DMS153 (cell line): ENCODE measurements at regions not wholly inside any gene's neighbourhood (a gene's known extent, or its start where the extent isn't known, plus 50 kb on each side); places are given as distances from the start of the nearest gene placed in this dataset.
"Not testable (repeated sequence)": the region's sequence is repeated elsewhere in the genome, so short reads cannot be mapped to it uniquely, and the experiment has no call there.

ENCODE experiments used
- DNase-seq: peaks from one replicate; lab custom pipeline; 2025; lab: John Stamatoyannopoulos, UW

DNA sequence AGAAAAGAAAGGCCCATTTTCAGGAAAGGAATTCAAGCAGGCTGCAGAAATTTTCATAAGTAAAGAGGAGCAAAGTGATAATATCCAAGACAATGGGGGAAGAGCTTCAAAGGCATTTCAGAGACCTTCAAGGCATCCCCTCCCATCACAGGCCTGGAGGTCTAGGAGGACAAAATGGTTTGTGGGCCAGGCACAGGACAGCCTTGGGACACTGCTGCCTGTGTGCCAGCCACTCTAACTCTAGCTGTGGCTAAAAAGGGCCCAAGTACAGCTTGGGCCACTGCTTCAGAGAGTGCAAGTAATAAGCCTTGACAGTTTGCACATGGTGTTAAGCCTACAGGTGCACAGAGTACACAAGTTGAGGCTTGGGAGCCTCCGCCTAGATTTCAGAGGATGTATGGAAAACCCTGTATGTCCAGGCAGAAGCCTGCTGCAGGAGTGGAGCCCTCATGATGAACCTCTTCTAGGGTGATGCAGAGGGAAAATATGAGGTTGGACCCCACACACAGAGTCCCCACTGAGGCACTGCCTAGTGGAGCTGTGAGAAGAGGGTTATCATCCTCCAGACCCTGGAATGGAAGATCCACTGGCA lies 51.8 kb upstream of the ZSWIM5 start:
- no peak for DNase-seq

GRCh38 chr1:45259053-45259452 lies 52.6 kb upstream of the ZSWIM5 start:
- no peak for DNase-seq

DNA sequence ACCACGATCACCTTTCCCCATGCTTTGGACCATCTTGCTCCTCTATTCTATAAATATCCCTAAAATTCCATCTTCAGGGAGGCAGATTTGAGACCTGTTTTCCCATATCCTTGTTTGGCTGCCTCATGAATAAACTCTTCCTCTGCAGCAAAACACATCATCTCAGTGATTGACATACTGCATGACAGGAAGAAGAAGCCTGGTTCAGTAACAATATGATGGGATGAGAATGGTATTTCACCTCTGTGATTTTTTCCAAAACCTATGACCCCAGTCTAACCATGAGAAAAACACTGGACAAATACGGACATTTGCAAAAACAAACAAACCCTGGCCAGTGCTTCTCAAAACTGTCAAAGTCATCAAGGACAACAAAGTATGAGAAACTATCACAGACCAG lies 53.8 kb upstream of the ZSWIM5 start:
- DNase-seq: no peak

GRCh38 chr1:45263132-45263531 lies 56.7 kb upstream of the ZSWIM5 start:
- no peak for DNase-seq

GRCh38 chr1:45265244-45265643 lies 58.8 kb upstream of the ZSWIM5 start:
- DNase-seq: no peak

- DNase-seq: peak; percentile 36
Measured at GRCh38 chr1:45266151-45266801, 59.9 kb upstream of the ZSWIM5 start.

GRCh38 chr1:45268310-45268709 lies 58.4 kb upstream of the HPDL start:
- not testable (repeated sequence) for DNase-seq

DNA sequence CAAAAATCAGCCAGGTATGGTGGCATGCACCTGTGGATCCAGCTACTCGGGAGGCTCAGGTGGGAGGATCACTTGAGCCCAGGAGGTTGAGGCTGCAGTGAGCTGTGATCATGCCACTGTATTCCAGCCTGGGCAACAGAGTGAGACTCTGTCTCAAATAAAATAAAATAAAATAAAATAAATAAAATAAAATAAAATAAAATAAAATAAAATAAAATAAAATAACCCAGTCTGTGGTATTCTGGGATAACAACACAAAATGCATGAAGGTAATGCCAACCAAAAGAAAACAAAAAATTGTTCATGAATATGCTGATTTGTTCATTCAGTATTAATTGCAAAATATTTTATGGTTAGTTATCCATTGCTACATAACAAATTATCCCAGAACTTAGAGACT lies 54.4 kb upstream of the HPDL start:
- not testable (repeated sequence) for DNase-seq

GRCh38 chr1:45272913-45273371 lies 53.8 kb upstream of the HPDL start:
- DNase-seq: no peak

DNA sequence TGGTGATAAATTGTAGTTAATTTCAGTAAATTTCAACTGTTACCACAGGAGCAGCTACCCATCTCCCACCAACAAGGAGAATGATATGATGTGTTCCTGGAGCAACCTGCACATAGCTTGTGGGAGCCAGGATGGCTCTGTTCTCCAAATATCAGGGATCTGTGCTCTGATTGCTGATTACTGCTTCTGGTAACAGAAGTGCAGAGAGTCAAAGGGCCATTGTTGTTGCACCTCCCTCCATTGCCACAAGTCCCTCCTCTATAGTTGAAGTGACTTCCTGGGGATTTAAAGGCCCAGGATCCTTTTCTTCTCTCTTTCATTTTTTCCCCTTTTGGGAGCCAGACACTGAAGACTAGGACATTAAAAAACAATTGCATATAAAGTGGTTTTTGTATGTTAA lies 51.6 kb upstream of the HPDL start:
- no peak for DNase-seq
